ENCODE measurements at regions not wholly inside any gene's neighbourhood (a gene's known extent, or its start where the extent isn't known, plus 50 kb on each side); places are given as distances from the start of the nearest gene placed in this dataset.

DNA sequence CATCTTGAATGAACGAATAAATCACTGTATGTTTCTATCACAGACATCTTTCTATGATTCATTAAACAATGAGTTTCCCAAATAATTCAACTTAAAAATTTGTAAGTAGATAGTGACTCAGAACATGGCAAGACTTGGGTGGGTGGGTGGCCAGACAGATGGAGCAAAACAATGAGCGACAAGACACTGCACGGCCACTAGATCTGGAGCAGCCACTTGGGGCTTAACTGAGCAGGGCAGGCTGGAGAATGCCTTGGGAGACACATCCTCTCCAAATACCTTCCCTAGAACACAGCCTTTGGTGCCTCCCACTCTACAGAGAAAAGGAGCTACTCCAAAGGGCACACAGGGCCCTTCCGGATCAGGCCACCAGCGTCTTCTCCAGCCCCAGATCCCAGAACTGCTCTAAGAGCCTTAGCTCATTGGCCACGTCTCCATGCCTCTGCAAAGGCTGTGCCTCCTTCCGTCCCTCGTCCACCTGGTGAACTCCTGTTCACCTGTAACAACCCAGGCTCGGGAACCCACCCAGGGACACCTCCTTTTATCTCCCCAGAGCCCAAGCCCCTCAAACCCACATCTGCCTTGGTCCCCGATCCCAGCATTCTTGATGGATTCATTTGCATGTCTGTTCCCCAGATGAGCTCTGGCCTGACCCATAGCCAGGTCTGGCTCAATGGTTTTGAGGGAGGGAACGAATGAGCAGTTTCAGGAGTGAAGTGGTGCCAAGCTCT is 134.9 kb upstream of the IQSEC1 start:
- no peak for DNase-seq

DNA sequence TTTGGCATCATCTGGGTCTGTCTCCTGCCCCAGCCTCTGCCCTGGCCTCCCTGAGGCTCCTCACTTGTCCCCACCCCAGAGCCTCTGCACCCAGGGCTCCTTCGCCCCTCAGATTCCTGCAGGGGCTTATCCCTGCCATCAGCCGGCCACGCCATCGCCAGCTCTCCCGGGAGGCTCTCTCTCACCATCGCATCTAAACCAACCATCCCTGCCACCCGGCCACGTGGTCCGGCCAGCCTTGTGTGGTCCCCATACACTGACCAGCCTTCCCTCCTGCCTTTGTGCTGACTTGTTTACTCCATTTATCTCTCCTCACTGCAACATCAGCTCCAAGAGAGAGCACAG is 134.3 kb upstream of the IQSEC1 start:
- DNase-seq = no peak

DNA sequence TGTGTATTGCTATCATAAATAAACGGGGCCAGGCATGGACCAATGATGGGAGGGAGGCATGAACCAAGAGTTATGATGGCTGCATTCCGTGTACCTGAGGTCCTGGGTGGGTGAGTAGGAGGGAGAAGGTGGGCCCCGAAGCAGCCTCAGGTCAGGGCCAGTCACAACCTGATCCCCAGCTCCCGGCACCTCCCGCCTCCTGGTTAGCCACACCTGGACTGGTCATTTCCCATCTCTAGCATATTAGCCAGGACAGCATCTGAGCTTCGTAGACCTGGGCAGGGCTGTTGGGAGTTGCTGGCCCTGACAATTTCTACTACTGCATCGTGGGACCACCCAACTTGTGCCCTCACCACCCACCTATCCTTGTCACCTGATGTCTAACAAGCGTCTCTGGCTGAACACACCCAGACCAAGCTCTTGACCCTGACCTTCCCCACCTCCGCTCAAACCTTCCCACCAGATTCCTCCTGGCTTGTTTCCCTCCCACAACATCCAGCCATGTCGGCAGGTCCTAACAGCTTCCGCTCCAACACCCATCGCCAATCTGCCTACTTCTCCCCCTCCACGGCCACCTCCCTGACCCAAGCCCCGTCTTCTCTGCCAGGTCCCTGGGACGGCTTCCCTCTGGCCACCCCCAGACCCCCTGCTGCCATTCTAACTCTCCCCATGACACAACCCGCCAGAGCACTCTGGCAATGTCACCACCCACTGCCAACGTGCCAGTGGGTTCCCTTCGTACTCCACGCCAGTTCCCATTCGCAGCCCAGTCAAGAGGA is 133.8 kb upstream of the IQSEC1 start:
- no peak for DNase-seq

DNA sequence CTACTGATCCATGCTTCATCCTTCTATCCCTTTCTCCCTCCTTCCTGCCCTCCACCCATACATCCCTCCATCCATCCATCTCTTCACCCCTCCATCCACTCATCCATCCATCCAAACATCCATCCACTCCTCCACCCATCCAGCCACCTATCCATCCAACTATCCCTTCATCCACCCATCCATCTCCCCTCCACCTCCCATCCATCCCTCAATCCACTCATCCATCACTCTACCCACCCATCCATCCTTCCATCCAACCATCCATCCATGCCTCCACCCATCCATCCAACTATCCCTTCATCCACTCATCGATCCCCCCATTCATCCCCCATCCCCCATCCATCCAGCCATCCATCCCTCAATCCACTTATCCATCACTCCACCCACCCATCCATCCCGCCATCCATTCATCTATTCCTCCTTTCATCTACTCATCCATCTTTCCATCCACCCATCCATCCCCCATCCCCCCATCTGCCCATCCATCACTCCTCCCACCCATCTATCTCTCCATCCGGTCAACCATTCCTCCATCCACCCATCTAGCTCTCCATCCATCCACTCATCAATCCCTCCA is 132.4 kb upstream of the IQSEC1 start:
- DNase-seq = no peak

DNA sequence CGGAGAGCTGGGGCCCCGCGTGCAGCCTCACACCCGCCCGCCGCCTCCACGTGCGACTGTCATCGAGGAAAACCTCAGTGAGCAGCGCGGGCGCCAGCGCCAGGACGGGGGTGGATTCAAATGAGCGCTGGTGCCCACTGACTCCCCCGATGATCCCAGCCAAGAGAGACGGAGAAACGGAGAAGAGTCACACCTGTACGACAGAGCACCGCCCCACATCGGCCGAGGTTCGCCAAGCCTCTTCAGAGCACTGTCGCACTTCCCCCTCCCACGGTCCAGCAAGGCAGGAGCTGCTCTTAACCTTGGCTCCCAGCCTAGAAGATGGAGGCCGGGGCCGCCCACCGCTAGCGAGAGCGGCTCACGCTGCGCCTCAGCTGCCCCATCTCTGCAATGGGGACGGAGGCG is 130.9 kb upstream of the IQSEC1 start:
- DNase-seq = no peak

DNA sequence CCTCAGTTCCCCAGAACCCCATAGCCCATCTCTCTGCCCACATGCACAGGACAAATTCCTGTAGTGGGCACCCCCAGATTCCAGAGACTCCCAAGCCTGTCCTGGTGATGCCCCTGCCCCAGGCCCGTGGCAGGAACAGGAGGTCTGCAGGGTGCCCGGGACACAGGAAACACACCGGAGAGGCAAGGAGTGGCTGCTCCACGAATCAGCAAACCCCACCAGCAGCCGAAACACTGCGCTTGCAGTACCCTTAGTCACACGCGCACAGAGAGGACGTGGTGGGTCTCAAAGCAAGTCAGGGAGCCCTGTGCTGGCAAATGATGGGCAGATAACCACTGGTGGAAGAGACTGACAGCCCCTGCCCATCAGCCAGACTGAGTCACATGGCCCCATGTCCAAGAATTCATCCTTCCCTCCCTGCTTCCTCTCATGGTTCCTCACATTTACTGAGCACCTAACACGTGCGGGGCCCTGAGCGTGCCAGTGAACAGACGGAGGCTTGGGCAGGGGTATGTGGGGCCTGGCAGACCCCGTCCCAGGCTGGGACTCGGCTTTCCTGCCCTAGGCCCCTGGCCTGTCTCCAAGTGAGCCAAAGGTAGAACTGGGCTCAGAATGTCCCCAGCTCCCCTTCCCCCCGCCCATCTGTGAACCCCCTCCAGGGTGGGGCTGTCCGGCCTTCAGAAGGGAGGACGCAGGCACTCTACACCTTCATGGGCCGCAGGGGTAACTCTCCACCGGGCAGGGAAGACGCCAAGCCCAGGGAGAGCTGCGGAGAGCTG is 130.4 kb upstream of the IQSEC1 start:
- no peak for DNase-seq

DNA sequence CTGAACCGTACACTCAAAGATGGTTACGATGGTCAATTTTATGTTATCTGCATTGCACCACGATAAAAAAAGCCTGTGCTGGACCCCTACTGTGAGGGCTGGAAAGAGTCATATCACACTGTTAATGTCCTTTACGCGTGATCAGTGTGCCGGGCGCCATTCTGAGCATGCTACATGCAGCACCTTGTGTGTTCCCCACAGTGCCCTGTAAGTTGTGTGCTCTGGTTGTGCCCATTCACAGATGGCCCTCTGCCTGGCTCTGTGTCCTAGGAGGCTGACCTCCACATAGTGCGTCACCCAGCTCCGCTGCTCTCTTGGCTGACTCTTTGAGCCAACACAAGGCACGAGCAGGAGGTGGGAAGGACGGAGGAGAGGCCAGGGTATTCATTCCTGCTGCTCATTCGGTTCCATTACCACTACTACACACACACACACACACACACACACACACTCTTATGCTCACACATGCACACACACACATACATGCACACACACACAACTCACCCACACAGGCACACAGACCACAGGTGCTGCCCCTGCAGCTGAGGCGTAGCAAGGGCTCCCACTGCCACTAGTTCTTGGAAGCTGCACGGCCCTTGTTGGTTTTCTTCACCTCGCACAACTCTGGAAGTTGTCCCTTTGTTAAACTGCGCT is 129.6 kb upstream of the IQSEC1 start:
- DNase-seq = no peak

DNA sequence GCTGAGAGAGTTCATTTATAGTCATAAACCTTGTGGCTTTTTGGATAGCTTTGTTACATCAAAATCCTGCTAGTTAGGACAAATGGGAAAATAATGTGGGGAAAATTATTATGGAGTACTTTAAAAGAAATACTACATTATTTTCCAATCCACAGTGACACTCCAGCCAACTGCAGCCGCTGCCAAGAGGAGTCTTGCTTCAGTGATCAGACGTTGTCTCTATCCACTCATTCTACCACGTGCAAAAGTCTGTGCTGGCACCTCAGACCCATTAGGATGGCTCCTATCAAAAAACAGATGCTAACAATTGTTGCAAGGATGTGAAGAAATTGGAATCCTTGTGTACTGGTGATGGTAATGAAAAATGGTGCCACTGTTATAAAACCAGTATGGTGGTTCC is 128.6 kb upstream of the IQSEC1 start:
- no peak for DNase-seq

DNA sequence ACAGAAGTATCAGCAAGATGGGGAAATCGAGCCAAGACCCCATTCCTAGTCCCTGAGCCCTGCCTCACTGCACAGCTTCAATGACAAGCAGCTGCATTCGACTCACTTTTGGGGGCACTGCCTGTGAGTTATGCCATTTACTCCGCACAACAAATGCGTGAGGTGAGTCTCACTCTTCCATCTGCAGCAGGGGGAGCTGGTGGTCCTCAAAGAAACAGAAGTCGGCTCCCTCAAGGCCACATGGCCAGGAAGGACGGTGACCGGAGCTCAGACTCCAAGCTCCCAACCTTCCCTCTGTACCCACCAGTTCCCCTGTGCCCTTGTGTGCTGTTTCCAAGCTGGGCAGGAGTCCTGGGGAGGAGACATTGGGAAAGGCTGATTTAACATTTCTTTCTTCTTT is 127.7 kb upstream of the IQSEC1 start:
- DNase-seq = no peak

DNA sequence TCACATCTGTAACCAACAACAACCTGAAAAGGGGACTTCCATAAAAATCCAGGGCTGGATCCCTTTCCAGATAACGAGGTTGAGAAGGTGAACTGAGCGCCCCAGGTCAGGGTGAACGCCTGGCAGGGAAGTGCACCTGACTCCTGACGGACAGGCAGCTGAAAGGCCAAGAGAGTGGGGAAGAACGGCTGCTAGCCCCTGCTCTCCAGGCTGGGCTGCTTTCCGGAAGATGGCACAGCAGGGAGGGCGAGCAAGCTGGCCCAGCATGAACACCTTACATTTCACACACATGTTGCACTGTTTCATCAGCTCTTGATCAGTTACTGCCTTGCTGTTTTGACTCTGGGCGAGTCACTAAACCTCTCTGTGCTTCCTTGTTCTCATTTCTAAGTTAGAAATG is 127.2 kb upstream of the IQSEC1 start:
- DNase-seq = no peak

DNA sequence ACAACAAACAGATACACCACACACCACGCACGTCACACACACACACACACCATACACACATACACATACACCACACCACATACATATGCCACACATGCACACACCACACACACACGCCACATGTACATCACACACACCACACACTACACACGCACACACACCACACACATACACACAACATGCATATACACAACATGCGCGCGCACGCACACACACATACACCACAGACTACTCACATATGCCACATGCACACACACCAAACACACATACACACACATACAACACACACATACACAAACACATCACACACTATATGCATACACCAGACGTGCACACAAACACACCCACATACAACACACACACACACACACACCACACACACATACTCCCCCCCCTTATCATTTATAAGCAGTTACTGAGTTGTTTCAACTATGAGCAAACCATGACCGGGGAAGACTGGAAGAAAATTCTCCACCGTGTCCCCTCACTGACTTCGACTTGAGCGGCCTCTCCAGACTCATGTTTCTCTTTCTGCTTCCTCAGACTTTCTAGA is 126.7 kb upstream of the IQSEC1 start:
- no peak for DNase-seq

DNA sequence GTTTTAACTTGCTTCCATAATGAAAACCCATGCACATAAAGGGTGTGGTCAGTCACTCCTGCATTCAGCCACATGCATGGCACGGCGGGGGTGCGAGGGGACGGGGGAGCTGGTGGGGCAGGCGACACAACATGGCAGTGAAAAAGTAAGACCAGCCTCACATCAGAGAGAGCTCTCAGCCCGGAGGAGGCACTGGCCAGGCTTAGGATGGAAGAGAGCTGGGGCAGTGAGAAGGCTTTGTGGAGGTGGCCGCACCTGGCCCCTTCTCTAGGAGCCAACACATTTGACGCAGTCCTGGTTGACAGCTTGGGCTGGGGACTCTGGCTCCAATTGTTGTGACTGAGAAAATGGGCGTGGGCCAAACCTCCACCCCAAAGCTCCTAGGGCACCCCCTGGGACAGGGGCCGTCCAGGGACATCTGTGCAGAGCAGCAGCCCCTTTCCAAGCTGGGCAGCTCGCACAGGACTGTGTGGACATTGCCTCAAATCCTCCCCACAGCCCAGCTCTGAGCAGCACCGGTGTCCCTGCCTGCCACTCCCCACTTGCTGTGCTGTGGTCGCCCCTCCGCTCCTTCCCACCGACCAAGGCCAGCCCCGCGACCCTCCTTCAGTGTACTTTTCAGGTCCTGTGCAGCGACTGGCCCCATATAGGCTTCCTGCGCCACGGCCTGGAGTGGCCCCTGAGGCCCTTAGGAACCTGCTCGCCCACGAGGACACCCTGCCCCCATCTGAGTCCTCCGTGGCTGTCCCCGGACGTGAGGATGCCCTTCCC is 126.0 kb upstream of the IQSEC1 start:
- DNase-seq = no peak

DNA sequence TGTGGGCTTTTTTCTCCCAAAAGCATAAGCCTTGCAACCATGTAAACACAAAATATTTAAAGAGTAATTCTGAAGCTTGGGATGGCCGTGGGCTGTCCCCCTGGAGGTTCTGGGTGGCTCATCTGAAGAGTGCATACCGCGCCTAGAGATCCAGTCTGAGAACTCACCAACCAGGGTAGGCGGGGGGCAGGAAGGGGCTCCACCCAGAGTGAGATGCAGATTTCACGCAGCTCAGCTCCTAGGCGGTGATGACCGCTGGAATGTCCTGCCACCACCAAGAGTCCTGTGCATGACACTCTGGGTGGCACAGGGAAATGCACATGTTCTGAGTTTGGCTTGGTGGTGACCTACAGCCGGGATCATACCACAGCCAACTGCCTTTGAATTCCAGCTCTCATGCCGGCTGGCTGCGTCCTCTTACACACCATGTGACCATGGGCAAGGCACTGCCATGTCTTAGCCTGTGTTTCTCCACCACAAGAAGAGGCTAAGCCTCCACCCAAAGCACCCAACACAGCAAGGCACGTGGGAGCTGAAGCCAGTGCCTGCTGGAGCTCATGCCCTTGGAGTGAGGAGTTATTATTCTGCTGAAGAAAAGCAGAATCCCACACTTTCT is 125.1 kb upstream of the IQSEC1 start:
- no peak for DNase-seq

DNA sequence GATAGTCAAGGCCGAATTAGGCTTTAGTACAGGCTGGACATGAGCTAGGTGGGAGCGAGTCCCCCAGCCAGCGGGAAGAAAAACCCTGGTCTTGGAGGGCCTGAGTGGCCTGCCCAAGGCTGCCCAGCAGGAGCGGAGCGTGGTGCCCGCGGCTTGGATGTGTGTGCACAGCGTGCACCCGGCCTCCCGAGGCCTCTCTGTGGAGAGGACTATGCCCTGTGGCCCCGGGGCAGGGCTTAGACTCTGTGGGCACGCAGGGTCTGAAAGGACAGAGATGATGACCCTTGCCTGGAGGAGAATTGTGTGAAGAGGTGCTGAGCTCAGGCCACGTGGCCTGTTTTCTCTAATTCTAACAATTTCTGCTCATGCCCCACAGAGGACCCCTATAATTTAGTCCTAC is 124.6 kb upstream of the IQSEC1 start:
- DNase-seq = no peak

DNA sequence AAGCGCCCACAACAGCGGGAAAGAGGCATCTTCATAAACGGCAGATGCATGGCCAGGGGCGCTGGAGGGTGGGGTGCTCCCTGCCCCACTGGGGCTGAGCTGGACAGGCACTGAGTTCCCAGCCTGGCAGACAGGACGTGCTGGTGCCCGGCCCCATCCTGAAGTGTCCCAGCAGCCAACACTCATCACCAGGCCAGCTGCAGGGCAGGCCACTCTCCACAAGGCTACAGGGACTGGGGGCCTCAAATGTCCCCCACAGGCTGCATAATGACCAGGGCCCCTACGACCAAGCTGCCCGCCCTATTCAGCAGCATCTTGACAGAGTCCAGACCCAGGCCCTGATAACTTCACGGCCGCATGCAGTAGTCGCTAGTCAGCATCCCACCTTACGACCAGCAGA is 124.1 kb upstream of the IQSEC1 start:
- DNase-seq = no peak

DNA sequence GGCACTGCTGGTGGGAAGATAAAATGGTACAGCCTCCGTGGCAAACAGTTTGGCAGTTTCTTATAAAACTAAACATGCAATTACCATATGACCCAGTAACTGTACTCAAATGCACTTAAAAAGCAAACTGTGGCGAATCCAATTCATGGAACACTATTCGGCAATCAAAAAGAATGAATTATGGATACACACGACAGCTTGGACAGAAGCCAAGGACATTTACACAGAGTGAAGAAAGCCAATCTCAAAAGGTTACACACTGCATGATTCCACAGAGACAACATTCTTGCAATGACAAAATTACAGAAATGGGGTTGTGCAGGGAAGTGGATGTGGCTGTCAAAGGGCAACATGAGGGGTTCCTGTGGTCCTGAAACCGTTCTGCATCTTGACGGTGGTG is 122.1 kb upstream of the IQSEC1 start:
- DNase-seq = no peak

DNA sequence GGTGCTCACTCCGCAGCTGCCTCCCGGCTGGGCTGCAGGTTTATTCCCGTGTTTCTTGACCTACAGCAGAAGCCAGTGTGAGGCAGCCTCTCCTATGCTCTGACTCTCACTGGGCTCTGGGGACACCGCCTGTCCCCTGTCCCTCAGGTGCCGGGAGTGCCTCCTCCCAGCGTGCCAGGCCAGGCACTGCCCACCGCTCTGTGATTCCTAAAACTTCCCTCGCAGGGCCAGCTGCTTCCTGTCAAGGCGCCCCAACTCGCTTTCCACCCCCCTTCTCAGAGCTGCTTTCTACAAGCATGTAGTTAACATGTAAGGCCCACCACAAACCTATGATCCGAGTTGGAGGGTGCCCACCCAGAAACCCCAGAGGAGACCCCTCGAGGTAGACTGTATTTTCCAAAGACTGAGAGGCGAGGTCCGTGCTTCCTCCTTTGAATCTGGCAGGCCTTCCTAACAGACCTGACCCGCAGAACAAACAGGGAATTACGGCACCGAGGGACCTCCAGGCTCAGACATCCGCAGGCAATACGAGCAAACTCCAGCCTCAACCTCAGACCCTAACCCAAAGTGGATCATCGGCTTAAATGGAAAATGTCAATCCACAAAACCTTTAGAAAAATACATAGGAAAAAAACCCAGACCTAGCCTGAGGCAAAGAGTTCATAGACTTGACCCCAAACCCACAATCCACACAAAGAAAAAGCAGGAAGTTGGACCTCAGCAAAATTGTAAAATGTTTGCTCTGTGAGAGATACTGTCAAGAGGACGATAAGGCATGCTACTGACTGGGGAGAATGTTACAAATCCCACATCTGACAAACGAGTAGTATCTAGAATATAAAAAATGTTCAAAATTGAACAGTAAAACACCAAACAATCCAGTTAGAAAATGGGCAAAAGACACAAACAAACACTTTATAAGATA is 121.3 kb upstream of the IQSEC1 start:
- no peak for DNase-seq

DNA sequence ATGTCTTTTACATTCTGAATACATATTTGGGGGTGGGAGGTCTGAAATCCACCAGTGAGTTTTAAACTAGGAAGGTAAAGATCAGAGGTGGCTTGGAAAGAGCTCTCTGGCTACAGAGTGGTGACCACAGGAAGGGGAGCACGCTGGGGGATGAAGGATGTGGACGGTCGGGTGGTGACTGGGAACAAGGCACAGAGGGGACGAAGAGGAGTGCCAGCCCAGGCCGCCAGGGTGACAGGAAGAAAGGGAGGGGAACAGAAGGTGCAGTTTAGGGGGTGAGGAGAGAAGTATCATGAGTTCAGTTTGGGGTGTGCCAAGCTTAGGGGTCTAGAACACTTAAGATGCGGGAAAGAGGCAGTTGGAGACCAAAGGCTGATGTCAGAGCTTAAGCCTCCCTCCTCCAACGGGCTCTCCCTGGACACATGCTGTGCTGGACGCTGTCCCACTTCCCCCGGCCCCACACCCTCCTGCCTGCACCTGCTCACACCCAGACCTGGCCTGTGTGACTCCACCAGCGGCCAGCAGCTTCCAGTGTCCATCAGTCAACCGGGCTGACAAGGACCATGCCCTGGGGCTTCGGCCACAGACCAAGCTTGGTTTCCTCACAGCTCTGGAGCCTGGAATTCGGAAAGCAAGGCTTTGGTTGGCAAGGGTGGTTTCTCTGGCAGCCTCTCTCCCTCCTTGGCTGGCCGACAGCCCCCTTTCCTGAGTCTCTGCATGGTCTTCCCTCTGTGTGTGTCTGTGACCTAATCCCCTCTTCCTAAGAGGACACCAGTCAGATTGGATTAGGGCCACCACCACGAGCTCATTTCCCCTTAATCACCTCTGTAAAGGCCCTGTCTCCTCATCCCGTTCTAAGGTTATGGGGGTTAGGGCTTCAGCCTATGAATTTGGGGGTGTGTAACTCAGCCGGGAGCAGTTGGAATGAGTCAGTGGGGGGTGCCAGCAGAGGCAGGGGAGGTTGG is 120.4 kb upstream of the IQSEC1 start:
- no peak for DNase-seq

Measured in GF-D8 (cell line).